ENCODE measurements at regions not wholly inside any gene's neighbourhood (a gene's known extent, or its start where the extent isn't known, plus 50 kb on each side); places are given as distances from the start of the nearest gene placed in this dataset.

DNA sequence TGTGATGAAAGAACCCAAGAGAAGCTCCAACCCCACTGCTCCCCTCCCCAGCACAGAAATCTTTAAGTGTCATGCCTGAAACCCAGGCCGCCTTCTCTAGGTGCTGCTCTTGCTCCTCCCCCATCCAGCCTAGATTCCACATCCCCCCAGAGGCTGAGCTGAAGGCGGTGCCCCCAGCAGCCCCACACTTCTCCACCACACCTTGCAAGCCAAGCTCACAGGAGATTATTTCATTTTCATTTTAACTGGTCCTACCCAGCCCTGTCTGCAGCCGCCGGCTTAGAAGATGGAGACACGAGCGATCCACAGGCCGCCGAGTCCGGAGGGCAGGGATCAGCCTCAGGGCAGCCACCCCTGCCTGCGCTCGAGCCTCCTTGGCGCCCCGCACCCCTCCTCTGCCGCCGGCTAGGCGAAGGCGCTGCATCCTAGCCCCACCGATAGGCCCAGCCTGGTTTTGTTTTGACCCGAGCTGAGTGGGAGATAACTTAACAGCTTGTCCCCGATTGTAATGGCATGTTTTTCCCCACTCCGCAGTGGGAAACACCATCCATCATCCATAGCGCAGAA, 125.3 kb downstream of the RBFOX3 start:
- no peak for DNase-seq (ENCODE audit: low read depth)
- ChIA-PET CTCF (no interaction called here), POLR2A (no interaction called here)
- no peaks in the 10 kb centered on the region for H3K36me3 ChIP-seq (ENCODE audit: control insufficient read depth, insufficient read depth, low read length)
- no peak overlapping the region for H3K4me3 ChIP-seq (ENCODE audit: low read depth, low read length)
- peaks cover 2% of the 10 kb centered on the region; the same call in 1 of the 2 replicates for H3K27me3 ChIP-seq (ENCODE audit: control insufficient read depth, insufficient read depth, low read length)
- TF ChIP-seq, protein P1, sequence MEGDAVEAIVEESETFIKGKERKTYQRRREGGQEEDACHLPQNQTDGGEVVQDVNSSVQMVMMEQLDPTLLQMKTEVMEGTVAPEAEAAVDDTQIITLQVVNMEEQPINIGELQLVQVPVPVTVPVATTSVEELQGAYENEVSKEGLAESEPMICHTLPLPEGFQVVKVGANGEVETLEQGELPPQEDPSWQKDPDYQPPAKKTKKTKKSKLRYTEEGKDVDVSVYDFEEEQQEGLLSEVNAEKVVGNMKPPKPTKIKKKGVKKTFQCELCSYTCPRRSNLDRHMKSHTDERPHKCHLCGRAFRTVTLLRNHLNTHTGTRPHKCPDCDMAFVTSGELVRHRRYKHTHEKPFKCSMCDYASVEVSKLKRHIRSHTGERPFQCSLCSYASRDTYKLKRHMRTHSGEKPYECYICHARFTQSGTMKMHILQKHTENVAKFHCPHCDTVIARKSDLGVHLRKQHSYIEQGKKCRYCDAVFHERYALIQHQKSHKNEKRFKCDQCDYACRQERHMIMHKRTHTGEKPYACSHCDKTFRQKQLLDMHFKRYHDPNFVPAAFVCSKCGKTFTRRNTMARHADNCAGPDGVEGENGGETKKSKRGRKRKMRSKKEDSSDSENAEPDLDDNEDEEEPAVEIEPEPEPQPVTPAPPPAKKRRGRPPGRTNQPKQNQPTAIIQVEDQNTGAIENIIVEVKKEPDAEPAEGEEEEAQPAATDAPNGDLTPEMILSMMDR (IDR thresholded peaks at IDR 0.05; ENCODE audit: insufficient read depth, low read depth, low read length): no peak

DNA sequence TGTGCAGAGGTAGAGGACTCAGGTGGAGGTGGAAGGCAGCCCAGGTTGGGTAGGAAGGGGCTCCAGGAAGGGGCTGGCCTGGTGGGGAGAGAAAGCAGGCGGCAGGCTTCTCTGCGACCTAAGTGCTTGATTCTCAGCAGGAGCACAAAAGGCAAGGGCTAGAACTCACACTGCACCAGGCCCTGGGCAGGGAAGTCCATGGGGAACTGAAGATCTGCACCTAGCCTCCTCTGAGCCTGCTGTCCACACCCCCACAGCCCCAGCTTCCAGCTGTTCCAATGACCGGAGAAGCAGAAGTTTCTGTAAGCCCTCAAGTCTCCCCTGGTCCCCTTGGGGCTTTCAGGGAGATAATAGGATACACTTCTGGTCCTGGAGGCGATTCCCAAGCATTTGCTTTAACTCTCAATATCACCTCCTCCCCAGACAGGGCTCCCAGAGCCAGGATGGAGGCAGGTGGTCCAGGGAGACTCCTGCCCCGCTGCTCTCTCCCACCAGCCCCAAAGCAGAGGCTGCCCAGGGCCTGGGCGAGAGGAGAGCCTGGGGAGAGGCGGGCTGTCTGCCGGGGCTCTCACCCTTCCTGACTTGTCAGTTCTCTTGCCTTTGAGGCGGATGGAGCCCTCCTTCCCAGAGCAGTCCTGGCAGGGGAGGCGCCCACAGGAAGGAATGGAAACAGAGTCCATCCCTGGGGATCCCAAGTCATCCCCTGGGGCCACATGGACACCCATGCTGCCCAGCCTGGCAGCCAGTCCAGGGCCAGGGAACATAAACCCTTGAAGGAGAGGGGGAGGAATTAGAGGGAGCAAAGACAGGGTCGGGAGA, 126.0 kb downstream of the RBFOX3 start:
- TF ChIP-seq, protein P1 (IDR thresholded peaks at IDR 0.05; ENCODE audit: insufficient read depth, low read depth, low read length): no peak
- Histone ChIP-seq H3K27me3 (ENCODE audit: control insufficient read depth, insufficient read depth, low read length) (peaks cover 2% of the 10 kb centered on the region; the same call in 1 of the 2 replicates), H3K4me3 (ENCODE audit: low read depth, low read length) (no peak overlapping the region), H3K36me3 (ENCODE audit: control insufficient read depth, insufficient read depth, low read length) (no peaks in the 10 kb centered on the region)
- DNase-seq (ENCODE audit: low read depth): no peak
- ChIA-PET CTCF (no interaction called here), POLR2A (no interaction called here)

DNA sequence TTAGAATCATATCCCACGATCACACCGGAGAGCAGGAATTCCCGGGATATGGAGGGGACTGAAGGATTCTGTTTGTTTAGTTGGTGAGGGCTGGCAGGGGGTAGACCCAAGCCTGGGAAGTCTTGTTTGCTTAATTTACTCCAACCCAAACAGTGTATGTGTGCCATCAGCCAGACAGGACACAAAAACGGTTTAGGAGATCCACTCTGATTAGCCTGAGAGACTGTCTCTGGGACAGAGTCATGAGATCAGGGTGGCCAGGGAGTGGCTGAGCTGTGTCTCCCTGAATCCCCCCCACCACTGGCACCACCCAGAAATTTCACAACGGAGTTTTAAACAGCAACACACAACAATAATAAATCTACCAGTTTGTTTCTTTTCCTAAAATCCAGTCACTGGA, 127.0 kb downstream of the RBFOX3 start:
- TF ChIP-seq, protein P1 (IDR thresholded peaks at IDR 0.05; ENCODE audit: insufficient read depth, low read depth, low read length): no peak
- Histone ChIP-seq H3K36me3 (ENCODE audit: control insufficient read depth, insufficient read depth, low read length) (no peaks in the 10 kb centered on the region), H3K4me3 (ENCODE audit: low read depth, low read length) (no peak overlapping the region), H3K27me3 (ENCODE audit: control insufficient read depth, insufficient read depth, low read length) (peaks cover 2% of the 10 kb centered on the region; the same call in 1 of the 2 replicates)
- CTCF ChIA-PET: no interaction called here
- POLR2A ChIA-PET: no interaction called here
- DNase-seq (ENCODE audit: low read depth): no peak

DNA sequence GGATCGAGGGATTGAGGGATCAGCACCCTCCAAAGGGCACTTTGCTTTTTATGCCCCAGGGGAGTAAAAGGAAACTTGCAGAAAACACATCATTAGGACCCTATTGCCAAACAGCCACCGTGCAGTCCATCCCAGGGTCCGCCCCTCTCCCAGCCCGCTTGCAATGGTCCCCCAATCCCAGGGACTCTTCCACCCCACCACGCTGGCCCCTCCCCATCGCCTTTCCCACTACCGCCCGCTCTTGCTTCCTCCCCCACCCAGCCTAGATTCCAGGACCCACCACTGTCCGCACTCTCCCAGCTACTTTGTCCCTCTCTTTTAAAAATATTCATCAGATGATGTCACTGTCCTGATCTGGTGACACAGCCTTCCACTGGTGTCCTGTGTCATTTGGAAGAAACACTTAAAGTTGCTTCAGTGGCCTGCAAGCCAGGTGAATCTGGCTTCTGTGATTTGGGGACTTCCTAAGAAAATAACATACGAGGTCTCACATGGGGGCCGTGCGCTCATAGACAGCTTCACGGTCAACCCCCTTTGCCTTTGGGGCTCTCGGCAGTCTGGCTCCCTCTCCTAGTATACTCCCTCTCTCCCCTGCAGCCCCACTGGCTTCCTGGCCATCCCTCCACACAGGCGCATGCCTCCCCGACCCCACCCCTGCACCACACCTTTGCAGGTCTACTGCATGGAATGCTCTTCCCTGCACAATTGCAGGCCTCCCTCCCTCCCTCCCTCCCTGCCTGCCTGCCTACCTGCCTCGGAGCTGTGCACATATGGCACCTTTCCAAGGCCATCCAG, 127.9 kb downstream of the RBFOX3 start:
- ChIA-PET CTCF (no interaction called here), POLR2A (no interaction called here)
- no peak for DNase-seq (ENCODE audit: low read depth)
- no peaks in the 10 kb centered on the region for H3K36me3 ChIP-seq (ENCODE audit: control insufficient read depth, insufficient read depth, low read length)
- H3K4me3 ChIP-seq (ENCODE audit: low read depth, low read length): no peak overlapping the region
- TF ChIP-seq, protein P1 (IDR thresholded peaks at IDR 0.05; ENCODE audit: insufficient read depth, low read depth, low read length): no peak
- H3K27me3 ChIP-seq (ENCODE audit: control insufficient read depth, insufficient read depth, low read length): peaks cover 2% of the 10 kb centered on the region

DNA sequence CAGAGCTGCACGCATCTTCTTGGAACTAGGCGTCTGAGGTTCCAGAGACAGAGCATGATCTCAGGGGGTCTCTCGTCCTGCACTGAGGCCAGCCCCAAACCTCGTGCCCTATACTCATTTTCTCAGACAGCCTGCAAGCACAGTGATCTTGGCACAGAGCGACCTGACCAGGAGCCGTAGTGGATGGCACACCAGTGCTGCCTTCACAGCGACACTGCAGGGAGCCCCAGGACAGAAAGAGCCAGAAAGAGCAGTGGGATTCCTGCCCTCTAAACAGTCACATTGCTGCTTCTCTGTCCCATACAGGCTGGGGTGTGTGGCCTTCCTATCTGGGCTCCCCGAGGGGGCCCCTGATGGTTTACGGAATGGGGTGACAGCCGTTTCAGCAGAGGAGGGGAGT, 131.0 kb downstream of the RBFOX3 start:
- no peak for DNase-seq (ENCODE audit: low read depth)
- Histone ChIP-seq H3K36me3 (ENCODE audit: control insufficient read depth, insufficient read depth, low read length) (no peaks in the 10 kb centered on the region), H3K4me3 (ENCODE audit: low read depth, low read length) (no peak overlapping the region), H3K27me3 (ENCODE audit: control insufficient read depth, insufficient read depth, low read length) (peaks cover 2% of the 10 kb centered on the region; the same call in 1 of the 2 replicates)
- ChIA-PET POLR2A (no interaction called here), CTCF (no interaction called here)
- TF ChIP-seq, protein P1 (IDR thresholded peaks at IDR 0.05; ENCODE audit: insufficient read depth, low read depth, low read length): no peak

Measured in BJ (cell line).